ENCODE measurements at regions not wholly inside any gene's neighbourhood (a gene's known extent, or its start where the extent isn't known, plus 50 kb on each side); places are given as distances from the start of the nearest gene placed in this dataset.
"Not testable (repeated sequence)": the region's sequence is repeated elsewhere in the genome, so short reads cannot be mapped to it uniquely, and the experiment has no call there.

- Mint-ChIP-seq H3K36me3 (ENCODE audit: low read depth) (no peaks in the 10 kb centered on the region), H3K9me3 (peaks cover 3% of the 10 kb centered on the region), H3K27me3 (ENCODE audit: low read depth) (peaks cover 8% of the 10 kb centered on the region), H3K27ac (no peak overlapping the region), H3K4me1 (ENCODE audit: low read depth) (no peaks in the 10 kb centered on the region), H3K4me3 (no peak overlapping the region)
- DNase-seq: no peak
- intact Hi-C loops (cut with micrococcal nuclease): no loop called here
- CTCF ChIA-PET: no interaction called here
These were observed 162.4 kb downstream of the C12orf75 start for GRCh38 chr12:105492591-105493545.

GRCh38 chr12:105499205-105499604, 168.7 kb downstream of the C12orf75 start:
- no peak for DNase-seq
- Mint-ChIP-seq H3K4me1 (ENCODE audit: low read depth) (no peaks in the 10 kb centered on the region), H3K4me3 (no peak overlapping the region), H3K36me3 (ENCODE audit: low read depth) (no peaks in the 10 kb centered on the region), H3K9me3 (peaks cover 5% of the 10 kb centered on the region), H3K27me3 (ENCODE audit: low read depth) (peaks cover 15% of the 10 kb centered on the region), H3K27ac (no peak overlapping the region)
- CTCF ChIA-PET: no interaction called here
- intact Hi-C loops (cut with micrococcal nuclease): no loop called here

- H3K27me3 Mint-ChIP-seq (ENCODE audit: low read depth): peaks cover 19% of the 10 kb centered on the region
- DNase-seq; H3K9me3 Mint-ChIP-seq; intact Hi-C loops (cut with micrococcal nuclease); H3K36me3 Mint-ChIP-seq (ENCODE audit: low read depth); CTCF ChIA-PET; H3K4me3 Mint-ChIP-seq; H3K27ac Mint-ChIP-seq; H3K4me1 Mint-ChIP-seq (ENCODE audit: low read depth): not testable (repeated sequence)
These were observed 170.2 kb downstream of the C12orf75 start for GRCh38 chr12:105500676-105501075.

DNA sequence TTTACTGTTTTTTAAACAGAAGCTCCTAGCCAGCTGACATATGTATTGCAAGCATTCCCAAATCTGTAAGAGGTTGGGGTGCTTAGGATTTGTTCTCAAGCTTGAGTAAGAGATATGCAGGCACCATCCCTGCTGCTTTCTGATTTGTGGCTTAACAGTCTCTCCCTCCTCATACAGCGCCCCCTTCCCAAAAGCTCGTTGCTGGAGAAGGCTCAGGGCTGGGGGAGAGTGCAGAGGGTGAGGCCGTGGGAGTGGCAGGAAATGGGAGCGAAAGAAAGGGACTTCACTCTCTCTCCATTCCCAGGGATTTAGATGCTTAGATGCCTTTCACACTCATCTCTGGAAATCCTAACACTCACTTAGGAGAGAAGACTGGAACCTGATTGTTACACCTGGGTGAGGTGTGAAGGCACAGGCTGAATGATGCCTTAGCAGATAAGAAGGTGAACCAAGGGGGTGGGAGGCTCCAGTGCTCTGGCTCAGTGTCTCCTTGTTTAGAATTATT, 172.0 kb downstream of the C12orf75 start:
- Mint-ChIP-seq H3K27ac (no peak overlapping the region), H3K4me3 (no peak overlapping the region), H3K4me1 (ENCODE audit: low read depth) (no peaks in the 10 kb centered on the region), H3K9me3 (peaks cover 2% of the 10 kb centered on the region), H3K36me3 (ENCODE audit: low read depth) (no peaks in the 10 kb centered on the region), H3K27me3 (ENCODE audit: low read depth) (peaks cover 19% of the 10 kb centered on the region)
- CTCF ChIA-PET: no interaction called here
- DNase-seq: no peak
- intact Hi-C loops (cut with micrococcal nuclease): no loop called here

GRCh38 chr12:105503619-105504018, 173.1 kb downstream of the C12orf75 start:
- Mint-ChIP-seq H3K27me3 (ENCODE audit: low read depth) (peaks cover 18% of the 10 kb centered on the region), H3K4me3 (no peak overlapping the region), H3K9me3 (peaks cover 2% of the 10 kb centered on the region), H3K4me1 (ENCODE audit: low read depth) (no peaks in the 10 kb centered on the region), H3K36me3 (ENCODE audit: low read depth) (no peaks in the 10 kb centered on the region), H3K27ac (no peak overlapping the region)
- CTCF ChIA-PET: interaction anchor here (0.7 kb wide), 1 partner anchor 492 kb away, joined by 3 read pairs; no protein-coding TSS in a partner anchor
- DNase-seq: no peak
- intact Hi-C loops (cut with micrococcal nuclease): no loop called here

- CTCF ChIA-PET: no interaction called here
- intact Hi-C loops (cut with micrococcal nuclease): no loop called here
- peaks cover 17% of the 10 kb centered on the region for H3K27me3 Mint-ChIP-seq (ENCODE audit: low read depth)
These were observed 173.8 kb downstream of the C12orf75 start for GRCh38 chr12:105504286-105504685.

DNA sequence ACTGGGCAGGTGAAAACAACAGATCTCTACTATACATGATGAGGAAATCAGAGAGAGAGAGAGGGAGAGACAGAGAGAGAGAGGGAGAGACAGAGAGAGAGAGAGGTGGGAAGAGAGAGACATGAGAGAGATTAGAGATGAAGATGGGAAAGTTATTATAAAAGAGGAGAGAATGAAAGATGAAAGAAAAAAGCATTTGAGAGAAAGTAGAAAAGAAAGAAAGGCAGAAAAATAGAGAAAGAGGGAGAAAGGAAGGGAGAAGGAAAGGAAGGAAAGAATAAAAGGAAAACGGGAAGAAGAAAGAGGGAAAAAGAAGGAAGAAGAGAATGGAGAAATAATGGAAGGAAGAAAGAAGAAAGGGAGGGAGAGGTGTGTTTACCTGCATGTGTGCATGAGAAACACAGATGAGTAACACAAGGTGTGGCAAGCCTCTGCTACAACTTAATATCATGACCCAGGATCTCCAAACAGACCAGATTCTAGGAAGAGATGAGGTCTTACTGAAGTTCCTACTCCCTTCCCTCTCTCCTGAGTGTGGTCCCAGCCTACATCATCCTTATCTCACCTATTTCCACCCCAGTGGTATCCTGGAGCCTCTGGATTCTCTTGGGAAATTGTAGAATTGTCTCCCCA, 176.3 kb downstream of the C12orf75 start:
- H3K36me3 Mint-ChIP-seq (ENCODE audit: low read depth): no peaks in the 10 kb centered on the region
- H3K27ac Mint-ChIP-seq: no peak overlapping the region
- no peaks in the 10 kb centered on the region for H3K4me1 Mint-ChIP-seq (ENCODE audit: low read depth)

More at GRCh38 chr12:105504286-105504685, 173.8 kb downstream of the C12orf75 start:
- Mint-ChIP-seq H3K4me3 (no peak overlapping the region), H3K9me3 (no peaks in the 10 kb centered on the region), H3K4me1 (ENCODE audit: low read depth) (no peaks in the 10 kb centered on the region), H3K27ac (no peak overlapping the region), H3K36me3 (ENCODE audit: low read depth) (no peaks in the 10 kb centered on the region)
- DNase-seq: no peak

GRCh38 chr12:105507311-105508038, 177.0 kb downstream of the C12orf75 start:
- Mint-ChIP-seq H3K27ac (no peak overlapping the region), H3K27me3 (ENCODE audit: low read depth) (peaks cover 17% of the 10 kb centered on the region), H3K9me3 (no peaks in the 10 kb centered on the region), H3K4me1 (ENCODE audit: low read depth) (no peaks in the 10 kb centered on the region), H3K36me3 (ENCODE audit: low read depth) (no peaks in the 10 kb centered on the region), H3K4me3 (no peak overlapping the region)
- intact Hi-C loops (cut with micrococcal nuclease): no loop called here
- CTCF ChIA-PET: no interaction called here
- DNase-seq: no peak

More for the DNA sequence above, 176.3 kb downstream of the C12orf75 start:
- no peak for DNase-seq
- Mint-ChIP-seq H3K4me3 (no peak overlapping the region), H3K27me3 (ENCODE audit: low read depth) (peaks cover 17% of the 10 kb centered on the region), H3K9me3 (no peaks in the 10 kb centered on the region)
- CTCF ChIA-PET: no interaction called here
- intact Hi-C loops (cut with micrococcal nuclease): no loop called here

DNA sequence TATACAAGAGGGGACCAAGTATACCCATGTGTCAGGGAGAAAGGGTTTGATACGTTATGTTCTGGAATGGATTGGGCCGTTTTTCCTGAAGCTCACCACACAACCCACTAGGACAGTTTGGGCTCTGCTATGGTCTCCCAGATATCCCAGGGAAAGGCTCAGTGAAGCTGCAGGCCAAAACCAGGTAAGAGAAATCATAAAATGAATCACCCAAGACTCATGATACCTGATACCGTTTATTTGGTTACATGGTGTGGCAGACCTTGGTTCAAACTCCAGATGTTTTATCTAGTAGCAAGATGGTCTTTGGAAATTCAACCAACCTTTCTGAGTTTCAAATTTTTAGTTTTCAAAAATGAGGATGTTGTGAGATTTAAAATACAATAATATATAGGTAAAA, 177.6 kb downstream of the C12orf75 start:
- no peak overlapping the region for H3K4me3 Mint-ChIP-seq
- CTCF ChIA-PET: no interaction called here
- H3K27me3 Mint-ChIP-seq (ENCODE audit: low read depth): peaks cover 13% of the 10 kb centered on the region
- no peak for DNase-seq
- intact Hi-C loops (cut with micrococcal nuclease): no loop called here
- H3K9me3 Mint-ChIP-seq: no peaks in the 10 kb centered on the region
- no peaks in the 10 kb centered on the region for H3K36me3 Mint-ChIP-seq (ENCODE audit: low read depth)
- H3K4me1 Mint-ChIP-seq (ENCODE audit: low read depth): no peaks in the 10 kb centered on the region
- H3K27ac Mint-ChIP-seq: no peak overlapping the region

- Mint-ChIP-seq H3K4me1 (ENCODE audit: low read depth) (no peaks in the 10 kb centered on the region), H3K27ac (no peak overlapping the region), H3K9me3 (no peaks in the 10 kb centered on the region), H3K27me3 (ENCODE audit: low read depth) (peaks cover 6% of the 10 kb centered on the region), H3K36me3 (ENCODE audit: low read depth) (no peaks in the 10 kb centered on the region), H3K4me3 (no peak overlapping the region)
- CTCF ChIA-PET: interaction anchor here (0.6 kb wide), 1 partner anchor 475 kb away, joined by 3 read pairs; no protein-coding TSS in a partner anchor
- DNase-seq: no peak
- intact Hi-C loops (cut with micrococcal nuclease): no loop called here
These were observed 180.0 kb downstream of the C12orf75 start for GRCh38 chr12:105510526-105510925.

DNA sequence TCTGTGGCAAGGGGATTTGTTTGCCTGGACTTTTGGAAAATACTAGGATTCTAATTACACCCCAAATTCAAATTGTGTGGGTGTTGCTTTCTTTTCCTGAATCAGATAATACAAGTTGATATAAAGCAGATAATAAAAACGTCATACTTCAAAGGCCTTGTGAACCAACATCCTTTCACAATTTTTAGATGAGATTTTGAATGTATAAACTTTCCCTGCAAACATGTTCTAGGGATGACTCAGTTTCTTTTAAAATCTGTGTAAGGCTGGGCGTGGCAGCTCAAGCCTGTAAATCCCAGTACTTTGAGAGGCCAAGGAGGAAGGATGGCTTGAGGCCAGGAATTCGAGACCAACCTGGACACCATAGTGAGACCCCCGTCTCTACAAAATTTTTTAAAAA, 182.4 kb downstream of the C12orf75 start:
- intact Hi-C loops (cut with micrococcal nuclease); H3K4me3 Mint-ChIP-seq; H3K27me3 Mint-ChIP-seq (ENCODE audit: low read depth); DNase-seq; H3K4me1 Mint-ChIP-seq (ENCODE audit: low read depth); CTCF ChIA-PET; H3K36me3 Mint-ChIP-seq (ENCODE audit: low read depth); H3K9me3 Mint-ChIP-seq; H3K27ac Mint-ChIP-seq: not testable (repeated sequence)

GRCh38 chr12:105522166-105522825, 191.8 kb downstream of the C12orf75 start:
- intact Hi-C loops (cut with micrococcal nuclease): no loop called here
- H3K9me3 Mint-ChIP-seq: no peaks in the 10 kb centered on the region
- H3K4me1 Mint-ChIP-seq (ENCODE audit: low read depth): no peaks in the 10 kb centered on the region
- H3K27me3 Mint-ChIP-seq (ENCODE audit: low read depth): peaks cover 5% of the 10 kb centered on the region
- DNase-seq: no peak
- H3K36me3 Mint-ChIP-seq (ENCODE audit: low read depth): no peaks in the 10 kb centered on the region
- no peak overlapping the region for H3K4me3 Mint-ChIP-seq
- CTCF ChIA-PET: no interaction called here
- no peak overlapping the region for H3K27ac Mint-ChIP-seq

Data from activated naive CD4-positive, alpha-beta T cell treated with anti-CD3 and anti-CD28 coated beads for 36 hours (primary cell).